Nephron (organoid): ENCODE measurements at regions not wholly inside any gene's neighbourhood (a gene's known extent, or its start where the extent isn't known, plus 50 kb on each side); places are given as distances from the start of the nearest gene placed in this dataset.

Source experiments
- H3K27ac Mint-ChIP-seq, 3 experiments: 2 replicates each; pipeline ENCODE4 v1.8.0; 2020; ENCODE audit warnings: mixed read lengths in 3 of 3, mild to moderate bottlenecking in 2 of 3, moderate library complexity in 1 of 3
- H3K27me3 Mint-ChIP-seq: 2 replicates; pipeline ENCODE4 v1.8.0; 2021; ENCODE audit warnings: low read depth, mild to moderate bottlenecking, moderate library complexity, mixed read lengths
- H3K36me3 Mint-ChIP-seq: 2 replicates; pipeline ENCODE4 v1.8.0; 2020; ENCODE audit warnings: low read depth, mixed read lengths
- H3K4me1 Mint-ChIP-seq: 2 replicates; pipeline ENCODE4 v1.8.0; 2020; ENCODE audit warnings: mixed read lengths
- H3K4me3 Mint-ChIP-seq, 3 experiments: 2 replicates each; pipeline ENCODE4 v1.8.0; 2020; ENCODE audit warnings: mild to moderate bottlenecking in 3 of 3, mixed read lengths in 3 of 3, moderate library complexity in 2 of 3
- H3K9me3 Mint-ChIP-seq: 2 replicates; pipeline ENCODE4 v1.8.0; 2020; ENCODE audit warnings: mixed read lengths
- TF ChIP-seq, protein P1 (sequence below), 3 experiments: fragments of 200-600 bp; sonication (generic); IDR thresholded peaks; one replicate each; pipeline ENCODE4 v1.5.0; 2021; ENCODE audit warnings: antibody characterized with exemption in 3 of 3; ENCODE audit not compliant: unreplicated experiment in 3 of 3

DNA sequence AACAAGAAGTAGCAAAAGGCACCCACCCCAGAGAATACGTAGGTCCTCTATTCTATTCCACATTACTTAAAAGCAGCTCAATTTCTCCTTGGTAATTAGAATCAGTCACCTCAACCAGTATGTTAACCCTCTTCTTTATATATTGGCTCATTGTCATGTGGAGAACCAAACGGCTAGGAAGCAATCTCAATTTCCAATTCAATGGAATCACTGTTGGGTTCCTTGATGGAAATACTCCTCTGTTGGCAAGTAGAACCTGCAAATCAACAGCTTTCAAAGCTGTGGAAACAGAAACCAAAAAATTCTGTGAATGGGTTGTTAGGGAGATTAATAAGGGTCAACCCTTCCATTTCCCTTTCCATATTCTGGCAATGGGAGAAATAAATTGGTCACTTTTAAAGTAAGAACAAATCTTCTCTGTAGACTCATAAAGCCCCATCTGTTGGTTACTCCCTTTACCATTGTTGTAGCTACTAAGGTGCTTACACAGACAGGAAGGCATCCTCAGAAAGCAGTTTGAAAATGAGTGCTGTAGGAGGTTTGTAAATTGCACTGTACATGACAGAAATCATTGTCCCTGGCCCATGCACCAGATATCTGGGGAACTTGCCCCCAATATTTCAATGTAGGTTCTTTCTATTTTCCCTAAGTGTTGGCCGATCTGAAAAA, 138.6 kb upstream of the UFM1 start:
- Mint-ChIP-seq H3K4me1 (no peaks in the 10 kb centered on the region), H3K4me3 (no peak overlapping the region), H3K36me3 (no peaks in the 10 kb centered on the region), H3K9me3 (peaks cover 8% of the 10 kb centered on the region), H3K27me3 (no peaks in the 10 kb centered on the region), H3K27ac (no peak overlapping the region)
- TF ChIP-seq, protein P1, sequence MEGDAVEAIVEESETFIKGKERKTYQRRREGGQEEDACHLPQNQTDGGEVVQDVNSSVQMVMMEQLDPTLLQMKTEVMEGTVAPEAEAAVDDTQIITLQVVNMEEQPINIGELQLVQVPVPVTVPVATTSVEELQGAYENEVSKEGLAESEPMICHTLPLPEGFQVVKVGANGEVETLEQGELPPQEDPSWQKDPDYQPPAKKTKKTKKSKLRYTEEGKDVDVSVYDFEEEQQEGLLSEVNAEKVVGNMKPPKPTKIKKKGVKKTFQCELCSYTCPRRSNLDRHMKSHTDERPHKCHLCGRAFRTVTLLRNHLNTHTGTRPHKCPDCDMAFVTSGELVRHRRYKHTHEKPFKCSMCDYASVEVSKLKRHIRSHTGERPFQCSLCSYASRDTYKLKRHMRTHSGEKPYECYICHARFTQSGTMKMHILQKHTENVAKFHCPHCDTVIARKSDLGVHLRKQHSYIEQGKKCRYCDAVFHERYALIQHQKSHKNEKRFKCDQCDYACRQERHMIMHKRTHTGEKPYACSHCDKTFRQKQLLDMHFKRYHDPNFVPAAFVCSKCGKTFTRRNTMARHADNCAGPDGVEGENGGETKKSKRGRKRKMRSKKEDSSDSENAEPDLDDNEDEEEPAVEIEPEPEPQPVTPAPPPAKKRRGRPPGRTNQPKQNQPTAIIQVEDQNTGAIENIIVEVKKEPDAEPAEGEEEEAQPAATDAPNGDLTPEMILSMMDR (IDR thresholded peaks at IDR 0.05; ENCODE audit: unreplicated experiment in 3 of 3), result no peak

DNA sequence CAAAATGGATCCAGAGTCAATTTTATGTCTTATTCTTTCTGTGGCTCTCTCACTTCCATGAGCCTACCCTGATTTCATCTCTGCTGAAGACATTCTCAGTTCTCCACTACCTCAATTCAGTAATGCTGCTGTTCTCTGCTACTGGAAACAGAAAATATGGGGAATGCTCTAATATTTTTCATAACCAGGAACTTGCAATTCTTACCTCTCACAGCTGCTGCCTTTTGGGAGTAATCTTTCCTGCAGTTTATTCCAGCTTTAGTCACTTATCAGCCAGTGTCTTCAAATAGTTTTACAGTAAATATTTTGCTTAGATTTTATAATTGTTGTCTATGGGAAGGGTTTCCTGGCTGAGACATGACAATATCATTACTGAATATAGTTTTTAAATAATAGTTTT, 145.1 kb upstream of the UFM1 start:
- Mint-ChIP-seq H3K9me3 (no peaks in the 10 kb centered on the region), H3K27me3 (no peaks in the 10 kb centered on the region), H3K4me3 (no peak overlapping the region), H3K27ac (no peak overlapping the region), H3K36me3 (no peaks in the 10 kb centered on the region), H3K4me1 (no peaks in the 10 kb centered on the region)
- TF ChIP-seq, protein P1 (IDR thresholded peaks at IDR 0.05; ENCODE audit: unreplicated experiment in 3 of 3), result no peak

DNA sequence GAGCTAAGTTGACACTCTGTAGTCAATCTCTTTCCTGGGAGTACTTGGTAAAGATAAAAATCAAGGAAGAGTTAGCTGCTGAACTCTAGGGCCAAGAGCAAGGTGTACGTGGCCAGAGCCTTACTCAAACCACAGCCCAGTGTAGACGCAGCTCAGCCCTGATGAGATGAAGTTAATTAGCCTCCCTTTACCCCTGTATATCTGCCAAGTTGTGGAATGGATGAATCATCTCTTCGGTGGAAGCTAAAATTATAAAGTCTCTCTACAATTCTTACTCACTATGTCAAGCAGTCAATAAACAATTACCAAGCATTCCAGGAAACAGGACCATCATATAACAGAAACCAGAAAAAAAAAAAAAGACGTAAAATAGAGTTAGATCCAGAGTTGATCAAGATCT, 146.9 kb upstream of the UFM1 start:
- H3K36me3 Mint-ChIP-seq, result no peaks in the 10 kb centered on the region
- TF ChIP-seq, protein P1 (IDR thresholded peaks at IDR 0.05; ENCODE audit: unreplicated experiment in 3 of 3), result no peak
- H3K27me3 Mint-ChIP-seq, result no peaks in the 10 kb centered on the region
- no peaks in the 10 kb centered on the region for H3K9me3 Mint-ChIP-seq
- H3K4me1 Mint-ChIP-seq, result no peaks in the 10 kb centered on the region
- H3K27ac Mint-ChIP-seq, result no peak overlapping the region
- no peak overlapping the region for H3K4me3 Mint-ChIP-seq

DNA sequence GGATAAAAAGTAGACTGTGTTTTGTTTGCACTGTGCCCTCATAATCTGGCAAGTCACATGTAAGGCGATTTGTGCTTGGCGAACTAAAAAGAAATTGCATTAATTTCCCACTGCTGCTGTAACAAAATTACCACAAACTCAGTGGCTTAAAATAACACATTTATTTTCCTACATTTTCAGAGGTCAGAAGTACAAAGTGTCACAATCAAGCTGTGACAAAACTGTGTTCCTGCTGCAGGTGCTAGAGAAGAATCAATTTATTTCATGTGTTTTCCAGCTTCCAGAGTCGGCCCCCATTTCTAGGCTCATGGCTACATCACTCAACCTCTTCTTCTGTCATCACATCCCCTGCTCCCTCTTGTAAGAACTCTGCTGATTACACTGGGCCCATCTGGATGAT, 158.6 kb upstream of the UFM1 start:
- TF ChIP-seq, protein P1 (IDR thresholded peaks at IDR 0.05; ENCODE audit: unreplicated experiment in 3 of 3), result no peak
- no peaks in the 10 kb centered on the region for H3K9me3 Mint-ChIP-seq
- no peak overlapping the region for H3K4me3 Mint-ChIP-seq
- H3K36me3 Mint-ChIP-seq, result no peaks in the 10 kb centered on the region
- H3K27me3 Mint-ChIP-seq, result no peaks in the 10 kb centered on the region
- H3K27ac Mint-ChIP-seq, result no peak overlapping the region
- no peaks in the 10 kb centered on the region for H3K4me1 Mint-ChIP-seq

DNA sequence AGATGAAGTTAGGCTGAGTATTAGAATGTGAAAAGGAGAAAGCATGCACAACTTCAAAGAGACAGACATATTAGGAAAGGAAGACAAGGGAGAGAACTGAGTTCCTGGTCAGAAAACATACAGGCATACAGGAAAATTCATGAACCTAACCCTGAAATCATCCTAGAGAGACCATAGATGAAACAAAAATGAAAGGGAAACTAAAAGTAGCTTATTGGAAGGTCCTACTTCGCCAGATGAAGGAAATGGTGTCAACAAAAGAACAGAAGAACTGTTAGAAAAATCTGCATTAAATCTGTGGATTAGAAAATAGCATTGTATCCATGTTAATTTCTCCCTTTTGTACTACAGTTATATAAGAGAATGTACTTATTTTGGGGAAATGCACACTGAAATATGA, 169.0 kb upstream of the UFM1 start:
- no peaks in the 10 kb centered on the region for H3K36me3 Mint-ChIP-seq
- TF ChIP-seq, protein P1 (IDR thresholded peaks at IDR 0.05; ENCODE audit: unreplicated experiment in 3 of 3), result no peak
- no peaks in the 10 kb centered on the region for H3K9me3 Mint-ChIP-seq
- H3K27ac Mint-ChIP-seq, result no peak overlapping the region
- no peaks in the 10 kb centered on the region for H3K4me1 Mint-ChIP-seq
- no peak overlapping the region for H3K4me3 Mint-ChIP-seq
- peaks cover 3% of the 10 kb centered on the region for H3K27me3 Mint-ChIP-seq

DNA sequence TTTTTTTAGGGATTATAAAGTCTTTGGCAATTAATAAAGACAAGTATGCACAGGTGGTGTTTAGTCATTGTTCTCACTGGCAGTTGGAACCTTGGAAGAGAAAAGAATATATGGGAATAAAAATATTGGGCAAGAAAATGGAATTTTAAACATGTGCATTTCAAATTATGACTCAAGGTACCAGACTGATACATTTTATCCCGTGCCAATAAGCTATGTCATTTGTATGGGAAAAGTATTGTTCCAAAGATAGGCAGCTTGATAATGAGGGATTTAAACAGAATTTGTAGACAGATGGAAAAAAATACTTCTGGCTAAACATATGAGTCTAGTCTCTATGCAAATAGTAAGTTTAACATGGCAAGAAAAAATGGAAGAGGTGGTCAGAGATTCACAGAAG, 169.5 kb upstream of the UFM1 start:
- H3K36me3 Mint-ChIP-seq, result no peaks in the 10 kb centered on the region
- TF ChIP-seq, protein P1 (IDR thresholded peaks at IDR 0.05; ENCODE audit: unreplicated experiment in 3 of 3), result no peak
- H3K4me1 Mint-ChIP-seq, result no peaks in the 10 kb centered on the region
- peaks cover 3% of the 10 kb centered on the region for H3K27me3 Mint-ChIP-seq
- H3K9me3 Mint-ChIP-seq, result no peaks in the 10 kb centered on the region
- no peak overlapping the region for H3K27ac Mint-ChIP-seq
- no peak overlapping the region for H3K4me3 Mint-ChIP-seq
